Hematopoietic multipotent progenitor cell treated with erythropoietin and hydrocortisone succinate and interleukin-3 and kit ligand, for 8 days (in vitro differentiated cells): ENCODE measurements at regions not wholly inside any gene's neighbourhood (a gene's known extent, or its start where the extent isn't known, plus 50 kb on each side); places are given as distances from the start of the nearest gene placed in this dataset.
"Not testable (repeated sequence)": the region's sequence is repeated elsewhere in the genome, so short reads cannot be mapped to it uniquely, and the experiment has no call there.

Experiments
- DNase-seq: peaks from one replicate; pipeline ENCODE4 v3.0.0-alpha.2; 2015

- DNase-seq, result peak; percentile 4
Measured at GRCh38 chr15:59764775-59765174, 75.7 kb upstream of the BNIP2 start.

GRCh38 chr15:59762558-59762957, 73.4 kb upstream of the BNIP2 start:
- no peak for DNase-seq

GRCh38 chr15:59760256-59760655, 71.1 kb upstream of the BNIP2 start:
- not testable (repeated sequence) for DNase-seq

- peak; percentile 7 for DNase-seq
Measured at GRCh38 chr15:59751552-59752413, 62.7 kb upstream of the BNIP2 start.

GRCh38 chr15:59746777-59747176, 57.7 kb upstream of the BNIP2 start:
- no peak for DNase-seq

GRCh38 chr15:59741274-59741906, 52.3 kb upstream of the BNIP2 start:
- DNase-seq, result peak; percentile 35

- no peak for DNase-seq
Measured at GRCh38 chr15:59739557-59740186, 50.6 kb upstream of the BNIP2 start.
